Stimulated activated CD4-positive, alpha-beta T cell treated with anti-CD3 and anti-CD28 coated beads, TNF-alpha, amount 100 ng/mL, for 4 hours (primary cell): ENCODE measurements at regions not wholly inside any gene's neighbourhood (a gene's known extent, or its start where the extent isn't known, plus 50 kb on each side); places are given as distances from the start of the nearest gene placed in this dataset.
A peak's percentile ranks its signal among the peaks of the same experiment; 100 is the strongest.

ENCODE experiments used
- DNase-seq, 3 experiments: peaks; one replicate each; pipeline ENCODE4 v3.0.0-alpha.2; 2020; ENCODE audit warnings: low read depth in 3 of 3

DNA sequence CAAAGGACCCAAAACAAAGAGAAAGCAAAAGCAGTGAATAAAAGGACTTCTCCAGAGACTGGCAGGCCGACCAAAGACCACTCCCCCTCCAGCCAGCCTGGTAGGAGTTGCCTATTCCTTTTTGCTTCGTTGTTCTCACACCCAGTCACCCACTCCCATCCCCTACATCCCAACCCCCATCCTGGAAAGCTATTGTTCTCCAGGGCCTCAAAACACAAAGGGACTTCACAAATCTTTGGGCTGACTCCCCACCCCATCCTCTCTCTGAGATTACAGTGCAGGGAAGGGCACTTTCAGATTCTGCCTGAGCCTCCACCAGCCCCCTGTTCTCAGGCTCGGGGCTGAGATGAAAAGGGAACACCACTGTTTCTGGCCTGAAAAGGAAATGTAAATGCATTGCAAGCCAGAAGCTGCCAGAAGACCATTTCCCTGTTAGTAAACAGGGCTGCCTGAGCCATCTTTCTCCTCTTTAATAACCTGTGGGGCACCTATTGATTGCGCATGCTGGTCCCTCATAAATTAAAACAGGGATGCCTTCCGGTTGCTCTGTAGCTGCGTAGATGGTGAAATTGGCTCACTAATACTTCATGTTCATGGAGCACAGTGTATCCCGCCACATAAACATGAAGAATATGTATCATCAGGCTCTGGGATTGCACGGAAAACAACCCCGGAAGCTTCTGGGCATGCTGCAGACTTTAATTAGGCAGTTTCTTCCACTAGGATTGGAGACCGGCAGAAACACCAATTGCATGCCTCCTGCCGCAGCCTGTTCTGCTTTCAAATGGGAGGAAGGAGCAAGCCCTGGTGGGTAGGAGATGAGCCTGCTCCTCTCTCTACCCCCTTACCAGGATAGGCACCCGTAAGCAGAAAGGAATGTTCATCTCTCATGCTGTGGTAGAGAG lies 130.3 kb upstream of the FUT8 start:
- DNase-seq: no peak

DNA sequence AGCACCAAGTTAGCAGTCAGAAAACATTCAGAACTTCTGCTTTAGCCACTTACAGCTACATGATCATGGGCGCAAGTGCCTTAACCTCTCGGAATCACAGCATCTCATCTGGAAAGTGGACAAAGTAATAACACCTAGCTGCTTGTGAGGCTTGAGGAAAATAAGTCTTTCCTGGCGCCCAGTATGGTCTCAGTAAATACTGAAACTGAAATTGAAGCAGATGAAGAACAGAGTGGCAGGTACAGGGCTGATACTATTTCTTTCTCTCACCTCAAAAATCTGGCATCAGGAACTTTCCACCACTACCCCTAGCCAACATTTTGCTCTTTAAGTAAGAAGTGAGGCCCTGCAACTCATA lies 129.7 kb upstream of the FUT8 start:
- no peak for DNase-seq

DNA sequence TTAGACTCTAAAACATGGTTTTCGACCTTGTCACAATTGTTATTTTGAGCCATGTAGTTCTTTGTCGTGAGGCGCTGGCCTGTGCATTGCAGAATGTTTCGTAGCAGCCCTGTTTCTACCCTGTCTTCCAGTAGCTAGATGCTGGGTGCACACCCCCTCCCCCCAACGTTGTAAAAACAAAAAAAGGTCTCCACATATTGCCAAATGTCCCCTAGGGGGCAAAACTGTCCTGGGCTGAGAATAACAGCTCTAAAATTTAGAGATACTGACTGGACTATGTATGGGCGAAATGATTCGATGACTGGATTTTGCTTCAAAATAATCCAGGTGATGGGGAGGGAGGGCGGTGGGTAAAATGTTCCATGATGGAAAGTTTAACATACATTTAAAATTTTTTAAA lies 126.1 kb upstream of the FUT8 start:
- DNase-seq: no peak

DNA sequence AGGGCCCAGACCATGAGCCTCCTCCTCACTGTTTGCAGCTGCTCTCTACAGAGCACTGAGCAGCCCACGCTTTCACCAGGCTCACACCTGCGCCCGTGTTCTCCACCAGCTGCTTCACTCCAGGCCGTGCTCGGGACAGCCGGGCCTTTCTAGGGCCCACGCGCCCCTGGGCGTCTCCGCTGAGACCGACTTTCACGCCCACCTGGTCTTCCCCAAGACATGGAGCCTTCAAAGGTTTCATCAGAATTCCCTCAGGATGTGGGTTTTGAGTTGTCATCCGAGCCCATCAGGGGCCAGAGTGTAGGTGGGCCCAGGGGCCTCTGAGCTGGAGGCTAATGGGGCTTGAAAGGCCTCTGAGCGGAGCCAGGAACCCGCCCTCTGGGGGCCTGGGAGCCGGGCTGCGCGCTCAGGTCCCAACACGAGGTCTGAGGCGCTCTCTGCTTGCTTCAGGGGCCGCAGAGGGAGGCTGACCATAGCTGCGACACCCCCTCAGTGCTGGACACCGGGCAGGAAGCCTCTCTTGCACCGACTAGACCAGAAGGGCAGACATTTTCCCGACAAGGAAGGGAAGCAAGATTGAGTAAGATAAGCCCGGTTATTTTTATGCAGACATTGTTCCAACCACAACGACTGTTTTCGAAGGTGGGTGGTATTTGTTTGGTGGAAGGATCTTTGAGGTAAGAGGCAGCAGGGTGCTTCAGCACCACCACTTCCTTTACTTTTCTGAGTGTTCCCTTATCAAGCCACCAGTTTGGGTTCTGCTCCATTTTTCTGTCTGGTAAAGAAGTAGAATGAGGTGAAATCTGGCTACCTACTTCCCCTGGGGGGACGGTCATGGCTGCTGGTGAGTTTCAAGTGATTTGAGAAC lies 125.0 kb upstream of the FUT8 start:
- peak; percentile 22 to 39 (median 29) for DNase-seq

DNA sequence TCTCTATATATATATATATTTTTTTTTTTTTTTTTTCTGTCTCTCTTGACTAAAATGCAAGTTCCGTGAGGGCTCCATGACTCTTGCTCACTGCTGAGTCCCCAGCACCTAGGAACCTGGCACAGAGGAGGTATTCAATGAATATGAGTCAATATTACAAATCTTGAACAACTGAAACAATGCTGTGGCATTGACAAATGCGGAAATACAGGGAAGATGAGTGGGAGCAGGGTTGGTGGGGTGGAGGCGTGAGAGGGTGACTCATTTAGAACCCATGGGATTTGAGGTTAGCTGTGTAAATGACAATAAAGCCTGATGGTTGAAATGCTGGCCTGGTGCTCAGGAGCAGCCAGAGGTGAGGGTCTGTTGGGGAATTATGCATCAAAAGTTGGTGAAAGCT lies 121.7 kb upstream of the FUT8 start:
- DNase-seq: no peak

DNA sequence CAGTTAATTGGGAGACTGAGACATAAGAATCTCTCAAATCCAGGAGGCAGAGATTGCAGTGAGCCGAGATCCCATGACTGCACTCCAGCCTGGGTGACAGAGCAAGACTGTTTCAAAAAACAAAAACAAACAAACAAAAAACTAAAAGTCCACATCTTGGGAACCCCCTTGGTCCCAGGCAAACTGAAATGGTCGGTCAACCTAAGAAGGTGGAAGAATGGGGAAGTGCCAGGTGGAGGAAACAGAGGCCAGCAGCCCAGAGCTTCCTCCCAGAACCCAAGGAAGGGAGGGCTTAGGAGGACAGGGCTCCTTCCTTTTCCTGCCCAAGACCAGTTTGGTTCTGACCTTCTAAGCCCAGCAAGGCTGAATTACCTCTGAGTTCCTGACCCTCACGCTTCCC lies 121.0 kb upstream of the FUT8 start:
- no peak for DNase-seq

DNA sequence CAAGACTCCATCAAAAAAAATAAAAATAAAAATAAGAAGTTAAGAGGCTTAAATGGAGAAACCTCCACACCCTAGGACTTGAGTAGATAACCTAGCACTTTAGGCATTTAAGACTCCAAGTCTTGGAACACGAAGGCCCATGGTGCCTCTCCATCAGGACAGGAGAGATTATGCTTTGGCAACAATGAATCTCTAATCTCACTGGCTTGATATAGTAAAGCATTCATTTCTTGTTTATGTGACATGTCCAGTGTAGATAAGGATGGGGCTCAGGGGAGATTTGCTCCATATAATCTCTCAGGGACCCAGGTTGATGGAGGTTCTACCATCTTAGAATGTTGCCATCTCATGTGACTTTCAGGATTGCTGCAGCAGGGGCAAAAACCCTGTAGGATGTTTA lies 117.7 kb upstream of the FUT8 start:
- DNase-seq: no peak

DNA sequence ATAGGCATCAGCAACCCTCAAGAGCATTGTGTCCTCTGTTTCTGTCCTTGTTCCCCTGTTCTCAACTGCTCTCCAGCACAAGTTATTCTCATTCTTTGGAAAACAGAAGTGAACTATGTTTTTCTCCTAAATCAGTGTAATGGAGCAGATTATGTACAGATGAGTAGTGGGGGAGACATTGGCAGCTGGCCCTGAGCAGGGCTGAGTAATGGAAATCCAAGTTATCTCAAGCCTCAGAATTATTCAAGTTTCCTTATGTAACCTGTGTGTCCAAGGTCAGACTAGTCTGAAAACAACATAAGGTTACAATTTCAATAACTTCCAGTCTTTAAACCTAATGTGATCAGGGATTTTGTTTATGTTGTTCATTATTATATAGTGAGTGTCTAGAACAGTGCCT lies 116.1 kb upstream of the FUT8 start:
- no peak for DNase-seq

DNA sequence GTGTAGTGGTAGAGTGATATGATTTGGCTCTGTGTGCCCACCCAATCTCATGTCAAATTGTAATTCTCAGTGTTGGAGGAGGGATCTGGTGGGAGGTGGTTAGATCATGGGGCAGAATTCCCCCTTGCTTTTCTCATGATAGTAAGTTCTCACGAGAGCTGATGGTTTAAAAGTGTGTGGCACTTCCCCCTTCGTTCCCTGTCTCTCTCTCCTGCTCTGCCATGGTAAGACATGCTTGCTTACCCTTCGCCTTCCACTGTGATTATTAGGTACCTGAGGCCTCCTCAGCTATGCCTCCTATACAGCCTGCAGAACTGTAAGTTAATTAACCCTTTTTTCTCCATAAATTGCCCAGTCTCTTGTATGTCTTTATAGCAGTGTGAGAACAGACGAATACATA lies 115.7 kb upstream of the FUT8 start:
- DNase-seq: no peak

DNA sequence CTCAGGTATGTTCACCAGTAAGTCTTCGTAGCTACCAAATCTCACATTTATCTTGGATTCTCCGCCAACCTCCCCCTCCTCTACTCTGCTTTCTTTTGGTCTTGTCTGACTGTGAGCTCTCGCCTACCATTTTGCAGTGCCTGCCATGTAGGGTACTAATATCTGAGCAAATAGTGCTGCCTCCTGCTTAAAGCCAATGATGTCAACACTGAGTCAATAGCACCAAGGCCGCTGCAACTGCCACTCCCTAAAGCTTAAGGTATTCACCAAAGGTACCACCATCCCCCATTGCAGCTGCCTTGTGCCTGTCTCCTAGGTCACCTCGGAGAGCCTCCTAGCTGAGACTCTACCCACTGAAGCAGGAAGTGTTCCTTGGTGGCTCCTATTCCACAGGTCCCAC lies 114.8 kb upstream of the FUT8 start:
- DNase-seq: no peak

DNA sequence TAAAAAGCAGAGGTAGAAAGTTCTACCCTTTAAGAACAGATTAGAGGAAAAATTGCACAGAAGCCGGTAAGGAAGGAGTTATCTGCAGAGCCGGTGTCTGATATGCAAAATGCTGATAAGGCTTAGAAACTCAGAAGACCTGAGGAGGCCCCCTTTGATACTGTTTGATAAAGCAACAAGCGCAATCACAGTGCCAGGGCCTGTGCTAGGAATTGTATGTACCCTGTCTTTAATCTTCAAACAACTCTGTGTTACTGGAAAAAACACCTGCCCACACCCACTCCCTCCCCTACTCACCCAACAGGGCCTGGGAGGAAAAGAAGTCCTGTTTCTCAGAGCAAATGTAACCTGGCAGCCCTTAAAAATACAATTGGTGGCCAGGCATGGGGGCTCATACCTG lies 112.7 kb upstream of the FUT8 start:
- no peak for DNase-seq

DNA sequence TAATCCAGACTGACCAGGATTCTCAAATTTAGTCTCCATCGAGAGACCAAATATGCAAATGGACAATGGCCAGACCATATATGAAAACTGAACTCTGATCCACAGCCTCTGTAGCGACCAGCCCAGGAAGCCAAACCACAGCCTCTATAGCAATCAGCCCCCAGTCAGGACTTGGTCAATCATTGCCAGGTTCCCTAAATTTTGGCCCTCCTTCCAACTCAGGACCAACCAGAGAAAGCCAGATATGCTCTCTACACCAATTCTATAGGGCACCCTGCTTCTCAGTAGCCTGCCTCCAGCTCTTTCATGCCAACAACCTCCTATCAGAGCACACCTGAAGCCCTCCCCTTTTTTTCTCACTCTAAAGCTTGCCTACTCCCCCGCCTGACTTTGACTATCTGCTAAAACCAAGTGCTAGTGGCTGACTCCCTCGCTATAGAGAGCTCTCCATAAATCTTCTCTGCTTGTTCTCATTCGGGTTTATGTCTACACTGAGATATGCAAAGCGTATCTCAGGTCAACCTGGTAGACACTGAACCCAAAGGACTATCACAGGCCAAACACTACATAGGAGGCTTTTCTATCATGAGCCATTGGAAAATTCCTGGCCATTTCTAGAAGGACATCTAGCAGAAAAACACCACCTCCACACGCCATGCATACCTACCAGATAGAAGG lies 110.5 kb upstream of the FUT8 start:
- no peak for DNase-seq

DNA sequence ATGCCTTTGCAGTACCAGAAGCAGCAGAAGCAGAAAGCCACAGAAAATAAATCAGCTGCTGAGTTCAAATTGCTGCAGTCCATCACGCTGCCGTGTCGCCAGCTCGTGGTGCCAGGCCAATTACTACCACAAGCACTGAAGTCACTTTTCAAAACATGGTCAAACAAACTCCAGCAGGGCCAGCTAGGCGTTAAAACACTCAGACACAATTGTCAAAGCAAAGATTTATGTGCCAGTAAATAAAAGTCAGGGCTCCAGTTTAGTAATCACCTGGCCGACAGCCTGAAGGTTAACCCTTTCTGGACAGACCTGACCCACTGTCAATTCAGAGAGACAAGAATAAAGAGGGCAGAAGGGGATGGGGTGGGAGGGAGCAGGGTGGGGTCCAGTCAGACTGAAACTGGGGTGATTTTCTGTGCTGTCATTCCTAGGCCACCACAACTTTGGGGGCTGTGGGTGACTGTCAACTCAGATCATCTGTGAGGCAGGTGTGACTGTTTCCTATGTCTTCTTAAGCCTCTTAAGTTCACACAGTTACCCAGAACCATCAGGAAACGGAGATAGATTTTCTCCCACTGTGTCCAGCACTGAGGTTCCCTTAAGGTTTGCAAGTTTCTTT lies 109.8 kb upstream of the FUT8 start:
- DNase-seq: no peak

DNA sequence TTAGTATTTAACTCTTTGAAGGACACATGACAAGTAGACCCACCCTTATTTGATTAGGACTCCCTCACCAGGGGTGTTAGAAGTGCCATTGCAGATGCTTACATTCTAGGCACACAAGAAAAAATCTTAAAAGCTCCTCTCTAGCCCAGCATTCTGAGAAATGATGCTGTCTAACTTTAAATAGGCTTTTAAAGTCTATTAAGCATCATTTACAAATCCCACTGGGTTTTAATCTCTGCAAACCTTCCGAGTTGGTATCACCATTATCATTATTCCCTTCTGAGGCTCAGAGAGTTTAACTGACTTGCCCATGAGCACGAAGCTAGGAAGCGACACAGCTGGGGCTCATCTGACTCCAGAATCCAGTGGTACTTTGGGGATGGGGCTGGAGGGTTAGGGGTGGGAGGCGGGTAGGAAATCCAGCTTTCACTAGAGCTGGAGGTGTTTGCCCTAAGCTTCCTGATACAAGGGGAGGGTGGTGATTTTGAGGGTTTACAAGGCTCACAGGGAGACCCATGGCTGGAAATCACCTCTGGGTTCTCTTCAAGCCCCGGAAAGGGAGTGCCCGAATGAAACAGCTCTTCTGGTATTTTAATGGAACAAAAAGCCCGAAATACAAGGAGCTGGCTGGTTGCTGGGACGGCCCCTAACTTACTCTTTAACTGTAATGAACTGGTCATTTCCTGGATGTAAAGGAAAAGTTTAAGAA lies 109.2 kb upstream of the FUT8 start:
- no peak for DNase-seq

DNA sequence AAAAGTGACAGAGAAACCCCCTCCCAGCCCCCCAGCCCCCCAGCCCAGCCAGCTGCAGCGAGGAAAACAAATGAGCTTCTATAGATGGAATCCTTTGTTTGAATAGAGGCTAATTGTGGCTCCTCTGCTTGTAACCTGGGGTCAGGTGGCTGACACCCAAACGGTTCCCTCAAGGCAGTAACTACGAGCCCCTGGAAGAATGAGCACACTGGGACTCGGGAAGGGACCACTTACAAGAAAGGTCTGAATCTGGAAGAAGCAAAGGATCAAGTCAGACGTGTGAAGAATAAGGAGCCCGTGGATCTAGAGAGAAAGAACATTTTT lies 108.7 kb upstream of the FUT8 start:
- DNase-seq: no peak

DNA sequence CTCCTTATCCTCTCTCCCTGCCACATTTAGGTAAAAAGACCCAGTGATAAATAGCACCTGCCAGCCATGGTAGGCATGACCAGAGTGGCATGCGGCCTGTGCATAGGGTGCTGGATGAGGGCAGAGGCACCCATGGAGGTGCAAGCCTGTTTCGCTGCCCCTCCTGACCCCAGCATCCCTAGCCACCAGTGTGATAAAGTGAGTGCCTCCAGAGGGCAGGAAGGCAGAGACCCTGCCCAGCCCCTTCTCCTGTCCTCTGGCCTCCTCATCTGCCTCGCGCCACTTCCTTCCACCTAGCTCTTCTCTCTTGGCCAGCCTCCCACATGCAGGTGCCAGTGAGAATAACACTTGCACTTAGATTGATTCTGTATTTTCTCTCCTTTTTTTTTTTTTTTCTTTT lies 108.3 kb upstream of the FUT8 start:
- DNase-seq: no peak

DNA sequence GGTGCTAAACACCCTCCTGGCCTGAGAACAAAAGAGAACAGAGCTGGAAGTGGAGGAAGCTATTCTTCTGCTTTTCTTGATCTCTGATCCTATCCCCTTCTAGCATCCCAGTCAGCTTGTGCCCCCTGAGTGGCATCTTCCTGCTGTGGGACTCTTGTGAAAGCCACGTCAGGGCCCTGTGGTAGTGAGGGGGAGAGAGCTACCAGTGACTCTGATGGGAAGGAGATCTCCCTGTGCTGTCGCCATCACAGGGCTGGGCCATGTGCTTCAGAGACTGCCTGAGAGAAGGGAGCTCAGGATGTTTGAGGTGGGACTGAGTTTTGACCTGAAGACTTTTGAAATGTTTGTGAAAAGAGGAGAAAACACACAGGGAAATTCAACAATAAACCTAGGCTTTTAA lies 107.6 kb upstream of the FUT8 start:
- no peak for DNase-seq

DNA sequence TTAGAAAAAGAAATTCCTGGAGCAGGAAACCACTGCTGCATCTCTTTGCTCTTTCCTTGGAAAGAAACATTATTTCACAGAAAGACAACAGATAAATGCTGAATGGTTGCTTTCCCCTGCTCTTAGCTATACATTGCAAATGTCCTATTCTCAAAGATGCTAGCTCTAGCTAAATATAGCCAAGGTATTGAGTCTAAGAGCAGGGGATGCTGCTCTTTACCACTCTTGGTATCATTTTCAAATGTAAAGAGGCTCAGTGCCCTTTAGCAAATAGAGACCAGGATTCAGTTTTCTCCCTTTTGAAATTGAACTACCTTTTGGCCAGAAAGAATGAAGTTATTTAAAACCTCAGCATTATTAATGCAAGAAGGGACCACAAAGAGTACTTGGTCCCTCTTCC lies 104.0 kb upstream of the FUT8 start:
- DNase-seq: no peak

DNA sequence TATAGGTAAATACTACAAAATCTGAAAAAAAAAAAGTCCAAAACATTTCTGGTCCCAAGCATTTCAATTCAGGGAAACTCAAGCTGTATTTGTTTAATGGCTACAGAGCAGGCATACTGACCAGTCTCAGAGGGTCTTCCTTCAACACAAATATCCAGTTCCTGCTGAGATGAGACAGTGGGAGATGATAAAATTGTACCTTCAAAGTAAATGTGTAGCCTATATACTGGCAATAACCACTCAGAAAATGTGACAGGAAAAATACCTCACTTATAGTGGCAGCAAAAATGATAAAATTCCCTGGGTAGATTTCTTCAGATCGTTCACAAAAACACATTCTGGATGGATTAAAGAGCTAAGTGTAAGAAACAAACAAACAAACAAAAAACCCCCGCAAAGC lies 102.0 kb upstream of the FUT8 start:
- no peak for DNase-seq

DNA sequence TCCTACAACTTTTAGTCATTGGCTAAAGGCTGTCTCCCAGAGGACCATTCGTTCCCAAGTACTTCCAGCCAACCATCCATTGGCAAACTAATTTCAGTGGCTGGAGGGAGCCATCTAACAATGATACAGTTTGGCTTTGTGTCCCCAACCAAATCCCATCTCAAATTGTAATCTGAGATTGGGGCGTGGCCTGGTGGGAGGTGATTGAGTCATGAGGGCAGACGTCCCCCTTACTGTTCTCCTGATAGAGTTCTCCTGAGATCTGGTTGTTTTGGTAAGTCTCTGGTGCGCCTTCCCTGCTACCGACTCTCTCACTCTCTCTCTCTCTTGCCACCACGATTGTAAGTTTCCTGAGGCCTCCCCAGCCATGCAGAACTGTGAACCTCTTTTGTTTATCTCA lies 99.7 kb upstream of the FUT8 start:
- DNase-seq: no peak

DNA sequence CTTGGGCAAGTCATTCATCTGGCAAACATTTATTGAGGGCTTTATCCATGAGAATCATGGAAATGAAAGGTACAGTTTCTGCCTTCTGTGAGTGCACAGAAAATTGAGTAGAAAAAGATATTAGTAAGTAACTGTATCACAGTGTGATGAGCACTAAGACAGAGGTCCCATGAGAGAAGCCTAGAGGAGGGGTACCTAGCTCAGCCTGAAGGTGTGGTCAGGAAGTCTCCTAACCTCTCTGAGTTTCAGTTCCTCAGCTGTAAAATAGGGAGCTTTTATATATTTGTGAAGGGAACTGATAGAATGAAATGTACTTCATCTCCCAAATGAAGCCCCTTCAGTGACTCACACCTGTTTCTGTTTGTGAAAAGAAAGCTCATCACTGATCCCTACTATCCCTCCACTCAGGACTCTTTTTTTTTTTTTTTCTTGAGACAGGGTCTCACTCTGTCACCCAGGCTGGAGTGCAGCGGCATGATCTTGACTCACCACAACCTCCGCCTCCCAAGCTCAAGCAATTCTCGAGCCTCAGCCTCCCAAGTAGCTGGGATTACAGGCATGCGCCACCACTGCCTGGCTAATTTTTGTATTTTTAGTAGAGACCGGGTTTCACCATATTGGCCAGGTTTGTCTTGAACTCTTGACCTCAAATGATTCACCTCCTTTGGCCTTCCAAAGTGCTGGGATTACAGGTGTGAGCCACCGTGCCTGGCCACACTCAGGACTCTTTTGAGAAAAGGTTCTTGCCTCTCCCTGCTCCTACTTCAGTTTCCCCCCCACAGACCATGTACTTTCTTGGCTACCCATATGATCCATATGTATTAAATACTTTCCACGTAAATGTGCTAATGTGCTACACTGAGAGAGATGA lies 93.7 kb upstream of the FUT8 start:
- no peak for DNase-seq
